ENCODE measurements at regions not wholly inside any gene's neighbourhood (a gene's known extent, or its start where the extent isn't known, plus 50 kb on each side); places are given as distances from the start of the nearest gene placed in this dataset.

GRCh38 chr7:21352540-21353387, 75.1 kb upstream of the SP4 start:
- TF ChIP-seq SP1 (IDR thresholded peaks at IDR 0.05; ENCODE audit: low read depth, low read length) (no peak), CTCF (IDR thresholded peaks at IDR 0.05 in 2 of 3, conservative IDR thresholded peaks at IDR 0.05 in 1 of 3; ENCODE audit: control insufficient read depth in 2 of 3, extremely low read depth in 1 of 3, insufficient read depth in 1 of 3, low read depth in 3 of 3, low read length in 3 of 3) (no peak), EZH2 (IDR thresholded peaks at IDR 0.05; ENCODE audit: borderline replicate concordance, control insufficient read depth, low read depth, low read length) (no peak), EGR1 (IDR thresholded peaks at IDR 0.05; ENCODE audit: borderline replicate concordance in 1 of 2, low read depth in 2 of 2, low read length in 2 of 2) (no peak)
